ENCODE measurements at regions not wholly inside any gene's neighbourhood (a gene's known extent, or its start where the extent isn't known, plus 50 kb on each side); places are given as distances from the start of the nearest gene placed in this dataset.
"Not testable (repeated sequence)": the region's sequence is repeated elsewhere in the genome, so short reads cannot be mapped to it uniquely, and the experiment has no call there.

- Histone ChIP-seq H3K27me3 (ENCODE audit: control insufficient read depth in 2 of 2, insufficient read depth in 2 of 2, low read length in 2 of 2) (no peaks in the 10 kb centered on the region), H3K4me2 (replicated peaks; ENCODE audit: extremely low read depth, low read length, poor library complexity, severe bottlenecking) (no peak overlapping the region), H3K4me3 (replicated peaks in 1 of 3; ENCODE audit: low read depth in 2 of 3, low read length in 3 of 3) (no peak overlapping the region), H3K36me3 (replicated peaks in 1 of 2; ENCODE audit: control insufficient read depth in 1 of 2, insufficient read depth in 2 of 2, low read length in 2 of 2) (no peaks in the 10 kb centered on the region), H3K9me3 (replicated peaks in 1 of 2; ENCODE audit: control insufficient read depth in 1 of 2, insufficient read depth in 1 of 2, low read length in 2 of 2) (peaks cover 18% of the 10 kb centered on the region in 2 donors), H3K4me1 (ENCODE audit: control insufficient read depth in 1 of 2, insufficient read depth in 2 of 2, low read length in 2 of 2) (no peaks in the 10 kb centered on the region), H3K79me2 (ENCODE audit: insufficient read depth, low read length) (no peaks in the 10 kb centered on the region), H2AFZ (ENCODE audit: insufficient read depth, low read depth, low read length, poor library complexity, severe bottlenecking) (no peak overlapping the region), H4K20me1 (ENCODE audit: insufficient read depth, low read length) (no peaks in the 10 kb centered on the region), H3K9ac (ENCODE audit: insufficient read depth, low read length, poor library complexity, severe bottlenecking) (no peak overlapping the region), H3K27ac (ENCODE audit: low read depth in 1 of 2, low read length in 2 of 2) (no peak overlapping the region)
- 0% methylated on average over 1 of the region's 3 CpGs for WGBS (ENCODE audit: insufficient coverage)
- H3K4me1 Mint-ChIP-seq = no peaks in the 10 kb centered on the region
- intact Hi-C loops (cut with micrococcal nuclease) = no loop called here
- TF ChIP-seq CTCF (IDR thresholded peaks at IDR 0.05) = no peak
- DNase-seq = no peak
- H3K27me3 Mint-ChIP-seq (ENCODE audit: low read depth in 3 of 3) = peaks cover 0 to 2% (median 0%) of the 10 kb centered on the region in 3 donors
- H3K27ac Mint-ChIP-seq = no peak overlapping the region
- H3K9me3 Mint-ChIP-seq = peaks cover 6 to 23% (median 15%) of the 10 kb centered on the region in 7 donors
- no peaks in the 10 kb centered on the region for H3K36me3 Mint-ChIP-seq
- no peak overlapping the region for H3K4me3 Mint-ChIP-seq
Observed at GRCh38 chr5:110873773-110874437, 135.1 kb downstream of the SLC25A46 start.

GRCh38 chr5:110875115-110875514 is 136.3 kb downstream of the SLC25A46 start:
- H3K4me3 ChIP-seq (replicated peaks in 1 of 3; ENCODE audit: low read depth in 2 of 3, low read length in 3 of 3); H3K36me3 ChIP-seq (replicated peaks in 1 of 2; ENCODE audit: control insufficient read depth in 1 of 2, insufficient read depth in 2 of 2, low read length in 2 of 2); H2AFZ ChIP-seq (ENCODE audit: insufficient read depth, low read depth, low read length, poor library complexity, severe bottlenecking); H3K4me3 Mint-ChIP-seq; H3K36me3 Mint-ChIP-seq; H3K4me1 Mint-ChIP-seq; H3K27me3 Mint-ChIP-seq (ENCODE audit: low read depth in 3 of 3); intact Hi-C loops (cut with micrococcal nuclease); H3K27me3 ChIP-seq (ENCODE audit: control insufficient read depth in 2 of 2, insufficient read depth in 2 of 2, low read length in 2 of 2); H3K4me1 ChIP-seq (ENCODE audit: control insufficient read depth in 1 of 2, insufficient read depth in 2 of 2, low read length in 2 of 2); H3K9ac ChIP-seq (ENCODE audit: insufficient read depth, low read length, poor library complexity, severe bottlenecking); H4K20me1 ChIP-seq (ENCODE audit: insufficient read depth, low read length); H3K4me2 ChIP-seq (replicated peaks; ENCODE audit: extremely low read depth, low read length, poor library complexity, severe bottlenecking); H3K79me2 ChIP-seq (ENCODE audit: insufficient read depth, low read length); DNase-seq; H3K27ac ChIP-seq (ENCODE audit: low read depth in 1 of 2, low read length in 2 of 2): not testable (repeated sequence)
- H3K9me3 ChIP-seq (replicated peaks in 1 of 2; ENCODE audit: control insufficient read depth in 1 of 2, insufficient read depth in 1 of 2, low read length in 2 of 2) = peaks cover 26 to 30% of the 10 kb centered on the region in 2 donors
- Mint-ChIP-seq H3K9me3 (peaks cover 6 to 30% (median 15%) of the 10 kb centered on the region in 7 donors), H3K27ac (peak overlapping the region in 1 of 7 donors; percentile 25)

Measured in CD14-positive monocyte (primary cell).